ENCODE measurements at regions not wholly inside any gene's neighbourhood (a gene's known extent, or its start where the extent isn't known, plus 50 kb on each side); places are given as distances from the start of the nearest gene placed in this dataset.

GRCh38 chr13:34137200-34137599, 319.3 kb downstream of the RFC3 start:
- TF ChIP-seq SRF (IDR thresholded peaks at IDR 0.05; ENCODE audit: low read depth) (no peak), CTCF (IDR thresholded peaks at IDR 0.05 in 2 of 3, conservative IDR thresholded peaks at IDR 0.05 in 1 of 3; ENCODE audit: borderline replicate concordance in 1 of 3, insufficient read depth in 1 of 3, low read depth in 2 of 3, low read length in 2 of 3) (no peak), POLR2A (IDR thresholded peaks at IDR 0.05; ENCODE audit: borderline replicate concordance, extremely low read depth, insufficient read depth, insufficient read length) (no peak), REST (IDR thresholded peaks at IDR 0.05; ENCODE audit: low read depth) (no peak)
